Right ventricle myocardium superior (tissue), 1 donor: ENCODE measurements at regions not wholly inside any gene's neighbourhood (a gene's known extent, or its start where the extent isn't known, plus 50 kb on each side); places are given as distances from the start of the nearest gene placed in this dataset.
"Not testable (repeated sequence)": the region's sequence is repeated elsewhere in the genome, so short reads cannot be mapped to it uniquely, and the experiment has no call there.

Source experiments
- ATAC-seq: fragments of 200-7000 bp; cut with Tn5 transposase; one replicate; pipeline ENCODE4 v1.9.1; 2020; ENCODE audit warnings: mild to moderate bottlenecking; ENCODE audit not compliant: poor library complexity
- DNase-seq: peaks from one replicate; pipeline ENCODE4 v3.0.0-alpha.2; 2020
- intact Hi-C: fragments of 100-400 bp; cut with DNase I; formaldehyde crosslinking; loops from one replicate; pipeline ENCODE4 v1.11.2; 2022
- donor health status: DM: no; HTN: yes; CAD: no; lungs with severe emphysema.

- intact Hi-C loops, DNase-seq, ATAC-seq: not testable (repeated sequence)
These were observed 311.4 kb upstream of the ZNF337 start for GRCh38 chr20:26008026-26008425.

DNA sequence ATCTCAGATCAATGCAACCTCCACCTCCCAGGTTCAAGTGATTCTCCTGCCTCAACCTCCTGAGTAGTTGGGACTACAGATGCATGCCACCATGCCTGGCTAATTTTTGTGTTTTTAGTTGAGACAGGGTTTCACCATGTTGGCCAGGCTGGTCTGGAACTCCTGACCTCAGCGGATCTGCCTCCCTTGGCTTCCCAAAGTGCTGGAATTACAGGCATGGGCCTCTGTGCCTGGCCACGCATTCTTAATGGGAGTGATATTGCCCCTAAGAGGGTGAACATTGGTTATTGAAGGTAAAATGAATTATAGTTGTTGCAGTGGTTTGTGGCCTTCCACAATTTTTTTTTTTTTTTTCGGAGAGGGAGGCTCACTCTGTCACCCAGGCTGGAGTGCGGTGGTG lies 309.5 kb upstream of the ZNF337 start:
- DNase-seq, intact Hi-C loops, ATAC-seq: not testable (repeated sequence)

DNA sequence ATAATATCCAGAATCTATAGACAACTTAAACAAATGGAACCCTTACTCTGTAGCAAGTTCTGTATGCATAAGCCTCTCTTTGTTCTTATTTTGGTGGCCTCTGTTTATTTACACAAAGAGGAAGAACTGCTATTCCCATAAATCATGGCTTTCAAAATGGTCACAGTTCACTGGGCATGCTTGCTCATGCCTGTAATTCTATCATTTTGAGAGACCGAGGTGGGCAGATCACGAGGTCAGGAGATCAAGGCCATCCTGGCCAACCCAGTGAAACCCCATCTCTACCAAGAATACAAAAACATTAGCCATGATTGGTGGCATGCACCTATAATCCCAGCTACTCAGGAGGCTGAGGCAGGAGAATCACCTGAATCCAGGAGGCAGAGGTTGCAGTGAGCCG lies 307.3 kb upstream of the ZNF337 start:
- ATAC-seq = not testable (repeated sequence)

GRCh38 chr20:25997367-25998038 lies 300.9 kb upstream of the ZNF337 start:
- intact Hi-C loops, ATAC-seq, DNase-seq: not testable (repeated sequence)

More for the DNA sequence above, 307.3 kb upstream of the ZNF337 start:
- DNase-seq, intact Hi-C loops: not testable (repeated sequence)

DNA sequence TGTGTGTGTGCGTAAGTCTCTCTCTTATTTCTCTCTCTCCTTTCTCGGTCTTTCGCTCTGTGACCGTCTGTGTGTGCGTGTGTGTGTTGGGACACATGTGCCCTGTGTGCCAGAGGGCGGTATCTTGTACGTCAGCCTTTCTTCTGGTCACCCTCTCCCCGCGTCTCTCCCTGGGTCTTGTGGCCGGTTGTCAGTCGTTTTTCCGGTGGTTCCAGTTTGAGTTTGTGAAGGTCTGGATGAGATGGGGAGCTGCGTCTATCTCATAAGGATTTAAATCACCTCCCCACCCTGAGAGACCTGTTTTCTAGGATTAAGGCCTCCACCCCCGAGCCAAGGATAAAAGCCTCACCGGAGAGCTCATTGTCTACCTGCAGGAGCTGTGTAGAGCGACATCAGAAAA lies 295.5 kb upstream of the ZNF337 start:
- no peak for DNase-seq
- intact Hi-C loops = no loop called here
- ATAC-seq = no peak

DNA sequence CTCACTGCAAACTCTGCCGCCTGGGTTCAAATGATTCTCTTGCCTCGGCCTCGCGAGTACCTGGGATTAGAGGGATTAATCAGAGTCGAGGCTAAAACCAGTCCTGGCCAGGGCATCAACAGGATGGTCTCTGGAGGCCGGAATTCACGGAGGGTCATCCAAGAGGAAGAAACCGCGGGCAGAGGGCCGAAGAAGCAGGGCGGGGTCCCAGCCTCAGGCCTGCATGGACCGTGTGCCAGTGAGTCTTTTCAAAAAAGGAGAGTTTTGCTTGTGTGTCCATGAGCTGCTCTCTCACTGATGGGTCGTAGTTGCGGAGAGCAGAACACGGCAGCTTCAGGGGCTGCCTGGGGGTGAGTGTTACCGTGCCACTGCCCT lies 295.1 kb upstream of the ZNF337 start:
- ATAC-seq (no peak), DNase-seq (no peak)
- intact Hi-C loops = no loop called here

DNA sequence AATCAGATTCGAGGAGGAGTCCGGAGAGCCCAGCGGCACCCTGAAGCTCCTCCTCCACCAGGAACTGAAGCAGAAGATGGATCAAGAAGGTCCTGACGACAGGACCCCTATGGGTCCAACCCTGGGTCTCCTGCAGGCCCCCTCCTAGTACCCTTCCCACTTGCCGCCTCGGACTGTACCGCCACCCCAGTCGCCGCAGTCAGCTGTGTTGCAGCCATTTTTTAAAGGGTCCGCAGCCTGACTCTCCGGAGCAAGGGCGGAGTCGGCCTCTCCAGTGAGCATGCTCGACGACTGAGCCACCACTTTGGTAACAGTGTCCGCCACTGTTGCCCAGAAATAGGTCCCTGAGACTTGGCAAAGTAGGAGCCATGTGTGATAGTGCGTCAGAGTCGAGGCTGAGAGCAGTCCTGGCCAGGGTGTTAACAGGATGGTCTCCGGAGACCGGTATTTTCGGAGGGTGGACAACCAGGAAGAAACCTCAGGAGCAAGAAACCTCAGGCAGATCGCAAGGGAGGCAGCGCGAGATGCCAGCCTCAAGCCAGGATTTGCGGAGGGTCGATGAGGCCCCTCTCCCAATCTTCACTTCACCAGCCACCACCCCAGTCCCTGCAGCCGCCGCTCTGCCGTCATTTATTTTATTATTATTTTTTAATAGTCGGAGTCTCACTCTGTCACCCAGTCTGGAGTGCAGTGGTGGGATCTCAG lies 294.6 kb upstream of the ZNF337 start:
- intact Hi-C loops = no loop called here
- DNase-seq (no peak), ATAC-seq (no peak)

DNA sequence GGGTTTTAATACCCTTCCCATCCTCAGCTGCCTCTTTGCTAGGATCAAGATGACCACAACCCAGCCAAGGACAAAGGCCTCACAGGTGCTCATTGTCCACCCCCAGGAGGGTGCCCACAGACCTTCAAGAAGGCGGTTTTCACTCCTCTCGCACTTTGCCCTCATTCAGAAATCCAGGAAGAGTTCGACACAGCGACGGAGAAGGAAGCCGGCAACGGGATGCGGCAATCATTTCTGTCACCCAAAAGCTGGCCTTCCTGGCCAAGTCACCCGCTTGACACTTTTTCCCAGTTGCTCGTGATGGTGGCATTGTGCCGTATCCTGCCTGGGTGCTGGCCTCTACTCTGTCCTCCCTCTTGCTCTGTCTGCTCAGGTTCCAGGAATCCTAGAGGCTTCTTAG lies 293.0 kb upstream of the ZNF337 start:
- DNase-seq, ATAC-seq, intact Hi-C loops: not testable (repeated sequence)

DNA sequence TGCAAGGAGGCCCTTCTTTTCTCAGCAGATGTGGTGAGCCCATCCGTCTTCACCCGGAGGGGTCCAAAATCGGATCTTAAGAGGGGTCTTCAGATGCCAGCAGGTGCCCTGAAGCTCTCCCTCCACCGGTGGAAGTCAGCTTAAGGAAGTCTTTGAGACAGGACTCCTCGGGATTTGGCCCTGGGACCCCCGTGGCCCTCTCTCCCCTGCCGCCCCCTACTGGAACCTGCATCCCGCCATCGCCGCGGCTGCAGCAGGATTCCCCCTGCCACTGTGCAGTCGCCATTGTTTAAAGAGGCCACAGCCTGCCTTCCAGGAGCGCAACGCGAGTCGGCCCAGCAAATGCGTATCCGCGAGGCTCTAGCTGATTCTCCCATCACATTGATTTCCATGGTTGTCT lies 292.5 kb upstream of the ZNF337 start:
- DNase-seq = no peak
- intact Hi-C loops = no loop called here
- ATAC-seq = no peak

DNA sequence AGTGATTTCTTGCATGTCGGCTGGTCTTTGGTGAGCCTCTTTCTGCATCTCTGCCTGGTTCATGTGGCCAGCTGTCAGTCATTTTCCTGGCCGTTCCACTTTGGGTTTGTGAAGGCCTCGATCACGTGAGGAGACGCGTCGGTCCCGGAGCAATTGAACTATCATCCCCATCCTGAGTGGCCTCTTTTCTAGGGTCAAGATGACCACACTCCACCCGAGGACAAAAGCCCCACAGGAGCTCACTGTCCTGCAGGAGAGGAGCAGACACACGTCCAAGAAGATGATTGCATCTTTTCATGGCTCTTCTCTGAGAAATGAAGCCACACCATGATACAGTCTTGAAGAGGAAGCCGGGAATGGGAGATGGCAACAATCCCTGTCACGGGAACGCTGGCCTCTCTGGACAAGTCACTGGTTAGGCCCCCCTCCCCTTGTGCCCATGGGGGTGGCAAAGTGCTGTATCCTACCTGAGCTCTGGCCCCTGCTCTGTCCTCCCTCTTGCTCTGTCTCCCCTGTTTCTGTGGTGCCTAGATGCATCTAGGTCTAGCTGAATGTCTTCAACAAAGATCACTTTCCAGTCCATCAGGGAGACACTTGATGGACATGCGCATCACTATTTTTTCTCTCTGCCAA lies 291.4 kb upstream of the ZNF337 start:
- intact Hi-C loops, ATAC-seq, DNase-seq: not testable (repeated sequence)

DNA sequence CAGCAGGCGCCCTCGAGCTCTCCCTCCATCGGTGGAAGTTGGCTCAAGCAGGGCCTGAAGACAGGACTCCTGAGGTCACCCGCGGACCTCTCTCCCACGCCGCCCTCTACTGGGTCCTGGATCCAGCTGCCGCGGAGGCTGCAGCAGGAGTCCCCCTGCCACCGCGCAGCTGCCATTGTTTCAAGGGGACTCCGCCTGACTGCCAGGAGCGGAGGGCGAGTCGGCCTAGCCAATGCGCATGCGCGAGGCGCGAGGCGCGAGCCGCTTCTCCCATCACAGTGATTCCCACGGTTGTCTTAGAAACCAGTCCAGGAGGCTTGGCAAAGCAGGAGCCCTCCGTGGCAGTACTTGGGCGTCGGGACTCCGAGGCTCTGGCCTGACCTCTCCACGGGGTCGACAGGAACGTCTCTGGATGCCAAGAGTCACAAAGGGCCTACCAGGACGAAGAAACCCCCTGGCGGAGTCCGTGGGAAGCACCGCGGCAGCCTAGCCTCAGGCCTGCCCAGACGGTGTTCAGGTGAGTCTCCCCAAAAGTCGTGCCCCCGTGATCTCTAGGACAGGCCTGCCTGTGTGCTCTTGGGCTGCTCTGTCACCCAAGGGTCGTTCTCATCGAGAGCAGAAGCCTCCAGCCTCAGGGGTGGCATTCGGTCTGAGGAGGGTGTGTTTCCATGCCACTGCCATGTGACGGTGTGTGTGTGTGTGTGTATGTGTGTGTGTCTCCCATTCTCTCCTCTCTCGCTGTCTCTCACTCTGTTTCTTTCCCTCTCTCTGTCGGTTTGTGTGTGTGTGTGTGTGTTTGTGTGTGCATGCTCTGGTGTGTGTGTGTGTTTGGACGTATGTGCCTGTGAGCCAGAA lies 290.6 kb upstream of the ZNF337 start:
- DNase-seq = peak; percentile 67
- intact Hi-C loops = no loop called here
- ATAC-seq = peak; percentile 88

DNA sequence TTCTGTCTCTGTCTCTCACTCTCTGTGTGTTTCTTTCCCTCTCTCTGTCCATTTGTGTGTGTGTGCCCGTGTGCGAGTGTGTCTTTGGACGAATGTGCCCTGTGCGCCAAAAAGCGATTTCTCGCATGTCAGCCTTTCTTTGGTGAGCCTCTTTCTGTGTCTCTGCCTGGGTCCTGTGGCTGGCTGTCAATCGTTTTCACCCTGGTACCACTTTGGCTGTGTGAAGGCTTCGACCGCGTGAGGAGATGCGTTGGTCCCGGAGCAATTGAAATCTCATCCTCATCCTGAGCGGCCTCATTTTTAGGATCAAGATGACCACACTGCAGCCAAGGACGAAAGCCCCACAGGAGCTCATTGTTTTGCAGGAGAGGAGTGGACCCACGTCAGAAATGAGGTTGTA lies 288.9 kb upstream of the ZNF337 start:
- no peak for DNase-seq
- intact Hi-C loops = no loop called here
- no peak for ATAC-seq

DNA sequence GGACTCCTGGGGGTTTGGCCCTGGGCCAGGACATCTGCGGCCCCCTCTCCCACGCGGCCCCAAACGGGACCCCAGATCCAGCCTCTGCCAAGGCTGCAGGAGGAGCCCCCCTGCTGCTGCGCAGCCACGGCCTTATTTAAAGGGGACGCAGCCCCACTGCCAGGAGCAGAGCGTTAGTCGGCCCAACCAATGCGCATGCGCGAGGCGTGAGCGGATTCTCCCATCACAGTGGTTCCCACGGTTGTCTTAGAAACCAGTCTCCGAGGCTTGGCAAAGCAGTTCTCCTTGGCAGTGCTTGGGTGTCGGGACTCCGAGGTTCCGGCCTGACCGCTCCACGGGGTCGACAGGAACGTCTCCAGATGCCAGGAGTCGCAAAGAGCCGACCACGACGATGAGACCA lies 288.3 kb upstream of the ZNF337 start:
- DNase-seq = peak; percentile 77
- intact Hi-C loops = no loop called here
- peak; percentile 86 for ATAC-seq

GRCh38 chr20:25982701-25983100 lies 286.0 kb upstream of the ZNF337 start:
- intact Hi-C loops, ATAC-seq, DNase-seq: not testable (repeated sequence)

GRCh38 chr20:25978450-25979190 lies 282.0 kb upstream of the ZNF337 start:
- DNase-seq, ATAC-seq, intact Hi-C loops: not testable (repeated sequence)

DNA sequence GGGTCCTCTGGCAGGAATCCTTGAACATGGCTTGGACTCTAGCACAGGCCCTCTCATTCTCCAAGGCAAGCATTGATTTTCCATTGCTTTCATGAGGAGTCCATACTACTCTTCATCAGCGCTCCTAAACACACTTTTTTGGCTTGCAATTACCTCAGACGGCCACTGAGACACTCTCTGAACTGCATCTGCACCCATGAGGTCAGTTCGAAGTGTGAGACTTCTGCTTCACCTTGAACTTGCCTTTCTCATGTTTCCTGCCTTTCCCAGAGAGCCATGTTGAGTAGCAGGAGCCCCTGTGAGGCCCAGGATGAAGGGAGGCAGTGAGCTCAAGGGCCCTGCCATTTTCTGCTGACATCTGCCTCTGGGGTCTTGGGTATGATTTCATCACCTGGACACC lies 279.2 kb upstream of the ZNF337 start:
- DNase-seq, intact Hi-C loops, ATAC-seq: not testable (repeated sequence)

DNA sequence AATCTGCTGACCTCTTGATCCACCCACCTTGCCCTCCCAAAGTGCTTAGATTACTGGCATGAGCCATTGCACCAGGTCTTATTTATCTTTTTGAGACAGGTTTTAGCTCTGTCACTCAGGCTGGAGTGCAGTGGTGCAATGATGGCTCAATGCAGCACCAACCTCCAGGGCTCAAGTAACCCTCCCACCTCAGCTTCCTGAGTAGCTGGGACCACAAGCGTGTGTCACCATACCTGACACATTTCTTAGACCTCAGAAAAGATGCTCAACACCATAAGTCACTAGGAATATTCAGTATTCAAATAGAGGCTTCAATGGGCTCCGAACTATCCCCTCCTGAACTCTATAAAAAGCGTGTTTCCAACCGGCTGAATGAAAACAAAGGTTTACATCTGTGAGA lies 268.6 kb upstream of the ZNF337 start:
- intact Hi-C loops, DNase-seq, ATAC-seq: not testable (repeated sequence)

GRCh38 chr20:25953876-25954275 lies 257.2 kb upstream of the ZNF337 start:
- intact Hi-C loops, ATAC-seq, DNase-seq: not testable (repeated sequence)
